ENCODE measurements at regions not wholly inside any gene's neighbourhood (a gene's known extent, or its start where the extent isn't known, plus 50 kb on each side); places are given as distances from the start of the nearest gene placed in this dataset.
"Not testable (repeated sequence)": the region's sequence is repeated elsewhere in the genome, so short reads cannot be mapped to it uniquely, and the experiment has no call there.

GRCh38 chr4:131726940-131727339 lies 1422.2 kb upstream of the PCDH10 start:
- not testable (repeated sequence) for TF ChIP-seq CTCF (IDR thresholded peaks at IDR 0.05; ENCODE audit: low read depth, low read length); EZH2phosphoT487 (IDR thresholded peaks at IDR 0.05; ENCODE audit: low read depth)

Measured in OCI-LY3 (cell line).